Spleen (tissue), 7 donors: ENCODE measurements at regions not wholly inside any gene's neighbourhood (a gene's known extent, or its start where the extent isn't known, plus 50 kb on each side); places are given as distances from the start of the nearest gene placed in this dataset.

Experiments used
- CTCF ChIP-seq, 11 experiments: fragments of 200-600 bp in 7 of 11; fragments of 450-650 bp in 4 of 11; sonication (generic) in 4 of 11; IDR thresholded peaks in 8 of 11; conservative IDR thresholded peaks in 3 of 11; 1 replicate in 7 of 11; 2 replicates in 4 of 11; pipeline versions ENCODE4 v1.4.0 to v1.8.0; 2016 to 2021; ENCODE audit warnings: antibody characterized with exemption in 11 of 11, inconsistent platforms in 4 of 11, mild to moderate bottlenecking in 1 of 11
- POLR2A ChIP-seq, 3 donors: fragments of 450-650 bp; IDR thresholded peaks; one replicate each; pipeline ENCODE4 v1.5.1; 2017; ENCODE audit warnings: antibody characterized with exemption in 3 of 3, mild to moderate bottlenecking in 1 of 3
- POLR2AphosphoS5 ChIP-seq, 3 donors: sonication (generic); formaldehyde crosslinking; IDR thresholded peaks; one replicate each; pipeline ENCODE4 v1.5.1; 2017; ENCODE audit warnings: antibody characterized with exemption in 3 of 3
- donor health status: DM: no; HTN: no; CAD: no; lungs with moderate emphysema.
- donor health status: DM: no; HTN: no; CAD: no.
- donor health status: DM: no; HTN: no; CAD: no.

- TF ChIP-seq CTCF (IDR thresholded peaks at IDR 0.05 in 8 of 11, conservative IDR thresholded peaks at IDR 0.05 in 3 of 11) (no peak), POLR2A (IDR thresholded peaks at IDR 0.05) (no peak), POLR2AphosphoS5 (IDR thresholded peaks at IDR 0.05) (no peak)
These were observed 305.2 kb upstream of the SEMA6D start for GRCh38 chr15:47412136-47412535.
